ENCODE measurements at regions not wholly inside any gene's neighbourhood (a gene's known extent, or its start where the extent isn't known, plus 50 kb on each side); places are given as distances from the start of the nearest gene placed in this dataset.

- TF ChIP-seq CTCF (IDR thresholded peaks at IDR 0.05; ENCODE audit: insufficient read depth, low read length, poor library complexity, severe bottlenecking) (no peak), EZH2phosphoT487 (conservative IDR thresholded peaks at IDR 0.05; ENCODE audit: low read length) (no peak)
Observed at GRCh38 chr21:21858502-21859334, 860.5 kb downstream of the NCAM2 start.
